HG03558 (cell line): ENCODE measurements at regions not wholly inside any gene's neighbourhood (a gene's known extent, or its start where the extent isn't known, plus 50 kb on each side); places are given as distances from the start of the nearest gene placed in this dataset.
A peak's percentile ranks its signal among the peaks of the same experiment; 100 is the strongest.
"Not testable (repeated sequence)": the region's sequence is repeated elsewhere in the genome, so short reads cannot be mapped to it uniquely, and the experiment has no call there.

ENCODE experiments used
- ATAC-seq: cut with Tn5 transposase; IDR thresholded peaks from one replicate; pipeline ENCODE4 v1.9.1; 2021; ENCODE audit warnings: moderate number of reproducible peaks; ENCODE audit not compliant: unreplicated experiment; ENCODE audit errors: extremely low read depth

GRCh38 chr2:64738026-64738425 is 84.3 kb upstream of the SERTAD2 start:
- ATAC-seq, result no peak

DNA sequence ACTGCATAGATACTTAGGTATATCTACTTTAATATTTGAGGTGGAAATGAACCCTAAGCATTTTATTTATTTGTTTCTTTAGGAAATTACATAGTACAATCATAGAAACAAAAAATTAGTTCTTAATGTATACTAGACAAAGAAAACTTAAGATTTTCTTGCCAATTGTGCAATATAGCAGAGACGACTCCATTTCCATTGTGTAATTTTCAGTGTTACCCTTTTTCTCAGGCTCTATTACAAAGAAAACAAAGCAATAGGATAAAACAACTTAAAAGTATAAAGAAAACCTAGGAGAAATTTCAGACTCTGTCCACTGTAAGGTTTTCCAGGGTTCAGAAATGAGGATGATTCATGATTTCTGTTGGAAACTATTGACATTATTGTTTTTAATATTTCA is 89.0 kb upstream of the SERTAD2 start:
- ATAC-seq, result no peak

- no peak for ATAC-seq
Measured at GRCh38 chr2:64743739-64744330, 90.1 kb upstream of the SERTAD2 start.

DNA sequence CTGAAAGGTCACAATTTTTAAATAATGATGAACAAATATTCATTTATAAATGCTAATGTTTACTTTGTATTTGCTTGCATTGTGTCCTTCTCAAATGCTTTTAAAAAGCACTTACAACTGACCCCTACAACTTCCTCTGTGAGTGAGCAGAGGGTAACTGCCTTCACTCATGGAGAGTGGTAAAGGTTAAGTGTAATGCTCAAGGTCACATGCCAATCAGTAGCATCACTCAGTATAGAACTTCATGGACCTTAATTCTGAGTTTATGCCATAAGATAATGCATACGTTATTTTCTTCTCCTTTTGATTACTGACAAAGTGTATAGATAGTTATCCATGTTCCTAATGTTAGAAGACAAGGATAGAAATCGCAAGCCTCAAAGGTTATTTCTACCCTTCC is 91.8 kb upstream of the SERTAD2 start:
- no peak for ATAC-seq

- not testable (repeated sequence) for ATAC-seq
Measured at GRCh38 chr2:64747690-64748091, 94.0 kb upstream of the SERTAD2 start.

DNA sequence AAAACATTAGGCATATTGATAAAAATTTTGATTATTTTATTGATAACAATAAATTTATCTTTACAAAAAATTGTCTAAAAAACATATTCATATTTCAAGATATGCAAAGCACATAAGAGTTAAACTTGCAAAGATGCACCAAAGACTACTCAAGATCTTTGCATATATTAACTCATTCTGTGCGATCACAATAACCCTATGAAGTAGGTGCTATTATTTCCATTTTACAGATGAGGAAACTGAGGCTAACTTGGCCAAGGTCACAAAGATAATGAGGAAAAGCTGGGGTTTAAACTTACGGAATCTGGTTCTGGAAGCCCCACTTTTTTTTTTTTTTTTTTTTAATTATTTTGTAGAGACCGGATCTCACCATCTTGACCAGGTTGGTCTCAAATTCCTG is 94.4 kb upstream of the SERTAD2 start:
- ATAC-seq, result no peak

- ATAC-seq, result no peak
Measured at GRCh38 chr2:64748561-64748960, 94.8 kb upstream of the SERTAD2 start.

DNA sequence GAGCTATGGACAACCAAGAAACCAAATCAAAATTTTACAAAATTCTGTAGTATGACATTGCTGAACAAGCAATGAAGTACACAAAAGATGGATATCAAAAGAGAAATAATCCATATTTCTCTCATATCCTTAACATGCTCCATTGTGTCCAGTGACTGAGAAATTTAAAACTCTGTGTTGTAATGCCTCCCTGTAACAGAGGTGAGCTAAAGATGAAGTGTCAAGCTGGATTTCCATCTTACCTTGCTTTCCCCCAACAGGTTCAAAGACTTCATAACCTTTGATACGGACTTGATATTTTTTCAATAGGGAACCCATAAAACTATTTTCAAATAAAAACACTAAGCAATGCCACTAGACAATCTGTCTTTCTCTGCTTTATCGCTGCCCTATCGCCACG is 95.7 kb upstream of the SERTAD2 start:
- no peak for ATAC-seq

GRCh38 chr2:64750001-64750816 is 96.5 kb upstream of the SERTAD2 start:
- no peak for ATAC-seq

DNA sequence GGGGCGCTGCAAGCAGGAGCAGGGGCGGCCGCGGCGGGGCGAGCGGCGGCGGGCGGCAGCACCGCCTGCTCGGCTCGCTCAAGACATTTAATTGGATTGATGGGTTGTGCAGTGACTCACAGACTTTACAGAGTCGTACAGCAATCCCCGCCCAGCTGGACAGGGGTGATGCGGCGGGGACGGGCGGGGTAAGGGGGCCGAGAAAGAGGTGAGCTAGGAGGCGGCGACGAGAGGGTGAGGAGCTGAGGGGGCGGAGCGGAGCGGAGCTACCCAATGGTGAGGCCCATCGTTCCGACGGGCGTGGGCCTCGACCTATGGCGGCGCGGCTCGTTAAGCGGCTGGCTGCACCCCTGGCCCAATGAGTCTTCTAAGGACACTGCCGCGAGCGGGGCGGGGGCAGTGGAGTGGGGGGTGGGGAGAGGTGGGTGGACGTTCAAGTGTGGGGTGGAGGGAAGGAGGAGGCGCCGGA is 97.1 kb upstream of the SERTAD2 start:
- peak; percentile 68 for ATAC-seq

DNA sequence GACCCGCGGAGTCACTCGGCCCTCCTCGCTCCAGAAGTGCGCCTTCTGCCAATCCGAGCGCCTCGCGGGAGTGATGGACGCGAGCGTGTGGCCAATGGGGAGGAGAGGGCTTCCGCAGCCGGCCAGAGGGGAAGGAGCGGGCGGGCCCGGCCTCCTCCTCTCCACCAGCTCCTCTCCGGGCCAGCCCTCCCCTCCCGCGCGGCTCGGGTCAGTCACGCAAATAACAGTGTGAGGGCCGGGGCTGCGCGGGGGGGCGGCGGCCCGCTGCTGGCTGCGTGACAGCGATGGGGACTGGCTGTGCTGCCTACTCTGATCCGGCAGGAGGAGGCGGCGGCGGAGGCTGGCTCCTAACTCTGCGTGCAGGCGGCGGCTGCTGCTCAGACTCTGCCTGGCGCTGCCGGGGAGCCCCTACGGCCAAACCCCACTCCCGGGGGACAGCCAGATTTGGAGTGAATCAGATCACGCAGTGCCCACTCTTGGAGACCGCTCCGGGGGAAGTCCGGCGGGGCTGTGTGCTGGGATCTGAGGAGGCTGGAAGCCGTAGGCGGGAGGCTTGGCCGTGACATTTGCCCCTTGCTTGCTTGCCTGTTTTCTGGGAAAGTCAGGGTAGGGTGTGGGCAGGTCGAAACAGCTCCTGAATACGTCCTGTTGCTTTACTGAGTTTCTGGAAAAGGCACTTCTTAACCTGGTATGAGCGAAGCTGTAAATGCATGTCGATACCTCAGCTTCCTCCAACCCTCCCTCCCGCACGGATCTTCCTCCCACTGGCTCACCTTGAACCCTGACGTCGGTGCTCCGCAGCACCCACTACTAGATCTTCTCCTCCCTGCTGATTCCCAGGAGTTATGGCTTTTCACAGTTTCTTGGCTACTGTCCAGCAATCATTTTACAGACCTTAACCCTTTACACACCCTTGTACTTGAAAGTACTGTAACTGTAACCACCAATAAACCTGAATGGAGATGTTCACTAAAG is 97.9 kb upstream of the SERTAD2 start:
- peak; percentile 74 for ATAC-seq

DNA sequence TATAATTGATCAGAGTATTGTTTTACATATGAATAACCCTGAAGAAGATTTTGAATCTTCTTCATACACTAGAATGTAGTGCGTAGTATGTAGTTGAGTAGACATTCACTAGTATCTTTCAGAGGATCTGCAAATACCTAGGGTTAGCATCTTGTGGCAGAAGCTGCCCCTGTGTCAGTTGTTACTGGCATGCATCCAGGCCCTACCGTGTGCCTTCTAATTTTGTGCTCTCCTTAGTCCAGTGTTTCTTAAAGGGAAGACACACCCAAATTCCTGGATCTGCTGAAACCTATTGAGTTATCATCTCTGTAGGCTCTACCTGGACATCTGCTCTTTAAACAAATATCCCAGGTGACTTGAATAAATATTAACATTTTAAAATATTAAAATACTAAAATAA is 99.7 kb upstream of the SERTAD2 start:
- no peak for ATAC-seq

- ATAC-seq, result no peak
Measured at GRCh38 chr2:64754570-64754969, 100.9 kb upstream of the SERTAD2 start.

DNA sequence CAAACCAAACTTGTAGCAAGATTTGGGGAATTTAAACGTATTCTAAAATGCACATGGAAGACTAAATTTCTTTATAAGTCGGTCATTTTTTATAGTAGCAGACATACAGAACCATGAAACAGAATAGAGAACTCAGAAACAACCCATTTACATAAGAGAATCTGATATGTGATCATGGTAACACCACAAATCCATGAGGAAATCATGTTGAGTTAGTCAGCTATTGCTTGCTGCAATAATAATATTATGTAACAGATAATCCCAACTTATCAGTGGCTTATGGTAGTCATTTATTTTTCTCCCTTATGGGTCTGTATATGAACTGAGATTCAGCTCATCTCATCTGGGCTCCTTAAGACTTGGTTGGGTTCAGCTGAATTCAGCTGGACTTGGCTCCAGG is 103.4 kb upstream of the SERTAD2 start:
- no peak for ATAC-seq

GRCh38 chr2:64760128-64760527 is 106.4 kb upstream of the SERTAD2 start:
- ATAC-seq, result no peak

DNA sequence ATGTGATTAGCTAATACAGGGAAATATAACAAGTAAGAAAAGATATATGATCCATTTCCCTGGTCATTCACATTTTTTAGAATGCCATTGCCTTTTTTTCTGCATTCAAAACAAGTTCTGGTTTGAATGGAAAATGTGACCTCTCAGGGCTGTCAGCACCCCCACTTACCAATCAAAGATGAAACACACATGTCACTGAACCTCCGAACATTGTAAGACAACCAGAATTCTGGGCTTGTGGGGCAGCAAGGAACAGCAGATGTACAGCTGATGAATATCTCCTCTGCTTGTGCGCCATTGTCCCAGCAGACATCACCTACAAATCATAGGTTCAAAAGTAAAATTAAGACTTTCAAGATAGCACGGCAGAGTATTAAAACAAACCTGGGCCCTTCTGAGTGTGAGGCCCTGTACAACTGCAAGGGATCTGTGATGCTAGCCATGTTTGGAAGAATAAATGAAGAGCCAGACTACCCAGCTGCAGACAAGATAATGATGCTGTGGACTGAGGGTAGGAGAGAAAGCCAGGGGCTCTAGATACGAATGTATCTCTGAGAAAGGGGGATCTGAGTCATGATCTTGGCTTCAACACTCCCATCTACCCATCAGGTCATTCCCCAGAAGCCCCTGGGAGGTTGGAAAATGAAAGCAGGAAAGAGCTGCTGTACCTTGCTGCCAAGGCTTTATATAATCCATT is 108.7 kb upstream of the SERTAD2 start:
- no peak for ATAC-seq

- ATAC-seq, result no peak
Measured at GRCh38 chr2:64763126-64763525, 109.4 kb upstream of the SERTAD2 start.

DNA sequence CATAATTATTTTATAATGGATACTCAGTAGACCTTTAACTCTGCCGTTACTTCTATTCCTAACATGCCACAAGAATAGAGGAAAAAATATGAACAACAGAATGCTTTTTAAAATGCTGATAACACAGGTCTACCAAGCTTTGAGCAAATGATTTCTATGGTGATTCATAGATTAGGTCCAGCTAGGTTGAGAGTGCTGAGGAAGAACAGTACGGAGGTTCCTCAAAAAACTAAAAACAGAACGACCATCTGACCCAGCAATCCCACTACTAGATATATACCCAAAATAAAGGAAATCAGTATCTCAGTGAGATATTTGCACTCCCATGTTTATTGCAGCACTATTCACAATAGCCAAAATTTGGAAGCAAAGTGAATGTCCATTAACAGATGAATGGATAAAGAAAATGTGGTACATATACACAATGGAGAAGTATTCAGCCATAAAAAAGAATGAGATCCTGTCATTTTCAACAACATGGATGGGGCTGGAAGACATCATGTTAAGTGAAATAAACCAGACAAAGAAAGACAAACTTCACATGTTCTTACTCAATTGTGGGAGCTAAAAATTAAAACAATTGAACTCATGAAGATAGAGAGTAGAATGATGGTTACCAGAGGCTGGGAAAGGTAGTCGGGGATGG is 111.6 kb upstream of the SERTAD2 start:
- ATAC-seq, result no peak

GRCh38 chr2:64766841-64767669 is 113.3 kb upstream of the SERTAD2 start:
- ATAC-seq, result no peak
